ENCODE measurements at regions not wholly inside any gene's neighbourhood (a gene's known extent, or its start where the extent isn't known, plus 50 kb on each side); places are given as distances from the start of the nearest gene placed in this dataset.

- H3K27me3 ChIP-seq (ENCODE audit: insufficient read depth, low read length, poor library complexity, severe bottlenecking), result no peaks in the 10 kb centered on the region
- POLR2A ChIA-PET, result no interaction called here
- peaks cover 0 to 8% (median 0%) of the 10 kb centered on the region in 5 donors for H3K9me3 Mint-ChIP-seq
- no peak overlapping the region for H3K4me3 ChIP-seq (ENCODE audit: low read length)
- peaks cover 15 to 17% of the 10 kb centered on the region in 2 donors for H3K27me3 Mint-ChIP-seq
- H3K4me3 Mint-ChIP-seq, result no peak overlapping the region
- no peaks in the 10 kb centered on the region for H3K4me1 ChIP-seq (ENCODE audit: insufficient read depth, low read length)
- no peaks in the 10 kb centered on the region for H3K9me3 ChIP-seq (ENCODE audit: low read length)
- H3K36me3 ChIP-seq (ENCODE audit: insufficient read depth, low read length), result no peaks in the 10 kb centered on the region
- CTCF ChIA-PET, result no interaction called here
- H3K27ac Mint-ChIP-seq, result no peak overlapping the region
- H3K4me1 Mint-ChIP-seq, result no peaks in the 10 kb centered on the region
- no peaks in the 10 kb centered on the region for H3K36me3 Mint-ChIP-seq
- no peak for DNase-seq
- H3K27ac ChIP-seq (ENCODE audit: low read depth, low read length), result no peak overlapping the region
Observed at GRCh38 chr16:26212599-26212998, 520.8 kb downstream of the HS3ST4 start.

- CTCF ChIA-PET, result no interaction called here
- Histone ChIP-seq H3K36me3 (ENCODE audit: insufficient read depth, low read length) (no peaks in the 10 kb centered on the region), H3K27ac (ENCODE audit: low read depth, low read length) (no peak overlapping the region), H3K9me3 (ENCODE audit: low read length) (no peaks in the 10 kb centered on the region), H3K4me3 (ENCODE audit: low read length) (no peak overlapping the region), H3K4me1 (ENCODE audit: insufficient read depth, low read length) (no peaks in the 10 kb centered on the region), H3K27me3 (ENCODE audit: insufficient read depth, low read length, poor library complexity, severe bottlenecking) (no peaks in the 10 kb centered on the region)
- Mint-ChIP-seq H3K9me3 (peaks cover 0 to 6% (median 0%) of the 10 kb centered on the region in 5 donors), H3K4me1 (no peaks in the 10 kb centered on the region), H3K27me3 (peaks cover 19 to 21% of the 10 kb centered on the region in 2 donors), H3K36me3 (no peaks in the 10 kb centered on the region), H3K27ac (no peak overlapping the region), H3K4me3 (no peak overlapping the region)
- POLR2A ChIA-PET, result no interaction called here
- DNase-seq, result no peak
Observed at GRCh38 chr16:26214581-26215174, 522.9 kb downstream of the HS3ST4 start.

- H3K27me3 ChIP-seq (ENCODE audit: insufficient read depth, low read length, poor library complexity, severe bottlenecking), result no peaks in the 10 kb centered on the region
- H3K36me3 Mint-ChIP-seq, result no peaks in the 10 kb centered on the region
Observed at GRCh38 chr16:26220894-26221293, 529.1 kb downstream of the HS3ST4 start.

GRCh38 chr16:26231647-26232046 lies 539.9 kb downstream of the HS3ST4 start:
- Mint-ChIP-seq H3K9me3 (no peaks in the 10 kb centered on the region), H3K27me3 (peaks cover 4% of the 10 kb centered on the region in 2 donors), H3K27ac (no peak overlapping the region), H3K4me3 (no peak overlapping the region), H3K4me1 (no peaks in the 10 kb centered on the region), H3K36me3 (no peaks in the 10 kb centered on the region)
- CTCF ChIA-PET, result no interaction called here
- no peaks in the 10 kb centered on the region for H3K36me3 ChIP-seq (ENCODE audit: insufficient read depth, low read length)
- POLR2A ChIA-PET, result no interaction called here
- no peak for DNase-seq
- H3K9me3 ChIP-seq (ENCODE audit: low read length), result no peaks in the 10 kb centered on the region
- no peak overlapping the region for H3K4me3 ChIP-seq (ENCODE audit: low read length)
- H3K4me1 ChIP-seq (ENCODE audit: insufficient read depth, low read length), result no peaks in the 10 kb centered on the region
- no peak overlapping the region for H3K27ac ChIP-seq (ENCODE audit: low read depth, low read length)
- H3K27me3 ChIP-seq (ENCODE audit: insufficient read depth, low read length, poor library complexity, severe bottlenecking), result no peaks in the 10 kb centered on the region

More at GRCh38 chr16:26220894-26221293, 529.1 kb downstream of the HS3ST4 start:
- Mint-ChIP-seq H3K4me3 (no peak overlapping the region), H3K9me3 (no peaks in the 10 kb centered on the region), H3K27ac (no peak overlapping the region), H3K27me3 (peaks cover 12 to 15% of the 10 kb centered on the region in 2 donors), H3K4me1 (no peaks in the 10 kb centered on the region)
- POLR2A ChIA-PET, result no interaction called here
- no peaks in the 10 kb centered on the region for H3K4me1 ChIP-seq (ENCODE audit: insufficient read depth, low read length)
- no peak for DNase-seq
- no peaks in the 10 kb centered on the region for H3K9me3 ChIP-seq (ENCODE audit: low read length)
- CTCF ChIA-PET, result no interaction called here
- no peak overlapping the region for H3K4me3 ChIP-seq (ENCODE audit: low read length)
- no peak overlapping the region for H3K27ac ChIP-seq (ENCODE audit: low read depth, low read length)
- no peaks in the 10 kb centered on the region for H3K36me3 ChIP-seq (ENCODE audit: insufficient read depth, low read length)

- H3K27ac Mint-ChIP-seq, result no peak overlapping the region
- H3K9me3 ChIP-seq (ENCODE audit: low read length), result no peaks in the 10 kb centered on the region
Observed at GRCh38 chr16:26240807-26241206, 549.0 kb downstream of the HS3ST4 start.

DNA sequence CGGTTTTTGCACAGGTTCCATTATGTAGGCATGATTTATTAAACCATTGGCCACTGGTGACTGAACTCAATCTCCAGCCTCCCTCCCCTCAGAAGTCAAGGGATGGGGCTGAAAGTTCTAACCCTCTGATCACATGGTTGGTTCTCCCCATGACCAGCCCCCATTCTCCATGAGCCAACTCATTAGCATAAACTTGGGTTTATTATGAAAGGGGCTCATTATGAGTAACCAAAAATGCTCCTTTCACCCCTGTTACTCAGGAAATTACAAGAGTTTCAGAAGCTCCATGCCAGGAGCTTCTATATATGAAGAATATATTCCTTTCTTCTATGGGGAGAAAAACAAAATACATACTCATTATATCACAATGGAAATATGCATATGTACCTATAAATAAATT lies 555.3 kb downstream of the HS3ST4 start:
- Histone ChIP-seq H3K9me3 (ENCODE audit: low read length) (no peaks in the 10 kb centered on the region), H3K27ac (ENCODE audit: low read depth, low read length) (no peak overlapping the region), H3K27me3 (ENCODE audit: insufficient read depth, low read length, poor library complexity, severe bottlenecking) (no peaks in the 10 kb centered on the region), H3K36me3 (ENCODE audit: insufficient read depth, low read length) (no peaks in the 10 kb centered on the region), H3K4me3 (ENCODE audit: low read length) (no peak overlapping the region), H3K4me1 (ENCODE audit: insufficient read depth, low read length) (no peaks in the 10 kb centered on the region)
- no peak overlapping the region for H3K27ac Mint-ChIP-seq
- H3K36me3 Mint-ChIP-seq, result peaks cover 0 to 9% (median 0%) of the 10 kb centered on the region in 3 donors
- no peak overlapping the region for H3K4me3 Mint-ChIP-seq
- ChIA-PET CTCF (no interaction called here), POLR2A (no interaction called here)
- no peak for DNase-seq
- no peaks in the 10 kb centered on the region for H3K4me1 Mint-ChIP-seq
- peaks cover 3 to 15% (median 4%) of the 10 kb centered on the region in 5 donors for H3K9me3 Mint-ChIP-seq
- peaks cover 2 to 4% of the 10 kb centered on the region in 2 donors for H3K27me3 Mint-ChIP-seq

More at GRCh38 chr16:26240807-26241206, 549.0 kb downstream of the HS3ST4 start:
- H3K27ac ChIP-seq (ENCODE audit: low read depth, low read length), result no peak overlapping the region
- H3K4me1 Mint-ChIP-seq, result no peaks in the 10 kb centered on the region
- H3K27me3 ChIP-seq (ENCODE audit: insufficient read depth, low read length, poor library complexity, severe bottlenecking), result no peaks in the 10 kb centered on the region
- no peak overlapping the region for H3K4me3 Mint-ChIP-seq
- H3K4me3 ChIP-seq (ENCODE audit: low read length), result no peak overlapping the region
- POLR2A ChIA-PET, result no interaction called here
- no peaks in the 10 kb centered on the region for H3K36me3 ChIP-seq (ENCODE audit: insufficient read depth, low read length)
- no peaks in the 10 kb centered on the region for H3K4me1 ChIP-seq (ENCODE audit: insufficient read depth, low read length)
- peaks cover 0 to 9% (median 0%) of the 10 kb centered on the region in 3 donors for H3K36me3 Mint-ChIP-seq
- DNase-seq, result no peak
- CTCF ChIA-PET, result no interaction called here
- peaks cover 0 to 9% (median 5%) of the 10 kb centered on the region in 5 donors for H3K9me3 Mint-ChIP-seq
- H3K27me3 Mint-ChIP-seq, result peaks cover 8 to 9% of the 10 kb centered on the region in 2 donors

GRCh38 chr16:26252598-26252997 lies 560.8 kb downstream of the HS3ST4 start:
- no peaks in the 10 kb centered on the region for H3K4me1 Mint-ChIP-seq
- CTCF ChIA-PET, result no interaction called here
- H3K27me3 Mint-ChIP-seq, result peaks cover 2 to 7% of the 10 kb centered on the region in 2 donors
- no peak overlapping the region for H3K27ac Mint-ChIP-seq
- H3K4me3 Mint-ChIP-seq, result no peak overlapping the region
- Histone ChIP-seq H3K4me3 (ENCODE audit: low read length) (no peak overlapping the region), H3K36me3 (ENCODE audit: insufficient read depth, low read length) (no peaks in the 10 kb centered on the region), H3K9me3 (ENCODE audit: low read length) (no peaks in the 10 kb centered on the region), H3K27ac (ENCODE audit: low read depth, low read length) (no peak overlapping the region), H3K4me1 (ENCODE audit: insufficient read depth, low read length) (no peaks in the 10 kb centered on the region), H3K27me3 (ENCODE audit: insufficient read depth, low read length, poor library complexity, severe bottlenecking) (no peaks in the 10 kb centered on the region)
- POLR2A ChIA-PET, result no interaction called here
- peaks cover 0 to 18% (median 5%) of the 10 kb centered on the region in 5 donors for H3K9me3 Mint-ChIP-seq
- H3K36me3 Mint-ChIP-seq, result peaks cover 0 to 7% (median 0%) of the 10 kb centered on the region in 3 donors
- DNase-seq, result no peak

DNA sequence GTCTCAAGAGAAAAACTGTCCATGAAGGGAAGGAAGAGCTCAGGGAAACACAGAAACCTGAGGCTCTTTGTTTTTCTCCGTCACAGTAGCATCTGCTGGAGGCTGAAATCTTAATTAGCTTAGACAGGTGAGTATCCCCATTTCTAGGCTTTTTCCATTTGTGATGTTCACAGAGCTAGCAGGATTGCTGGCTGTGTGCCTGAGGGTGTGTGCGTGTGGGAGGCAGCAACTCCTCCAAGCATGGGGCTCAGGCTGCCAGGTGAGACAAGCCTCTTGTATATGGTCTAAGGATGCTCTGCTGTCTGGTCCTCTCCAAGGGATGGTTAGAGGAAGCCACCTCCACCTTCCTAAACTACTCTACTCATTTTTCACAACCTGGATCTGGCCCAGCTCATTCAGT lies 569.9 kb downstream of the HS3ST4 start:
- Histone ChIP-seq H3K27me3 (ENCODE audit: insufficient read depth, low read length, poor library complexity, severe bottlenecking) (no peaks in the 10 kb centered on the region), H3K4me3 (ENCODE audit: low read length) (no peak overlapping the region), H3K36me3 (ENCODE audit: insufficient read depth, low read length) (no peaks in the 10 kb centered on the region), H3K9me3 (ENCODE audit: low read length) (no peaks in the 10 kb centered on the region), H3K4me1 (ENCODE audit: insufficient read depth, low read length) (no peaks in the 10 kb centered on the region), H3K27ac (ENCODE audit: low read depth, low read length) (no peak overlapping the region)
- Mint-ChIP-seq H3K27me3 (no peaks in the 10 kb centered on the region), H3K4me3 (no peak overlapping the region), H3K9me3 (peaks cover 0 to 2% (median 0%) of the 10 kb centered on the region in 5 donors), H3K4me1 (peaks cover 2 to 6% (median 3%) of the 10 kb centered on the region in 3 donors), H3K27ac (no peak overlapping the region), H3K36me3 (peaks cover 0 to 8% (median 0%) of the 10 kb centered on the region in 3 donors)
- no peak for DNase-seq
- ChIA-PET POLR2A (no interaction called here), CTCF (no interaction called here)

Data from CD8-positive, alpha-beta memory T cell (primary cell).